ENCODE measurements at regions not wholly inside any gene's neighbourhood (a gene's known extent, or its start where the extent isn't known, plus 50 kb on each side); places are given as distances from the start of the nearest gene placed in this dataset.

- Histone ChIP-seq H3K9ac (ENCODE audit: low read depth, low read length) (no peak overlapping the region), H3K4me1 (ENCODE audit: insufficient read depth, low read length) (no peaks in the 10 kb centered on the region), H3K9me3 (ENCODE audit: control insufficient read depth, insufficient read depth, low read length) (no peaks in the 10 kb centered on the region; the same call in 1 of the 2 replicates), H3K36me3 (ENCODE audit: insufficient read depth, low read length) (no peaks in the 10 kb centered on the region)
Observed at GRCh38 chr12:87290505-87290904, 738.7 kb downstream of the C12orf50 start.

GRCh38 chr12:87283886-87284285 is 745.3 kb downstream of the C12orf50 start:
- Histone ChIP-seq H3K9ac (ENCODE audit: low read depth, low read length) (no peak overlapping the region), H3K9me3 (ENCODE audit: control insufficient read depth, insufficient read depth, low read length) (no peaks in the 10 kb centered on the region; the same call in 1 of the 2 replicates), H3K36me3 (ENCODE audit: insufficient read depth, low read length) (no peaks in the 10 kb centered on the region), H3K4me1 (ENCODE audit: insufficient read depth, low read length) (no peaks in the 10 kb centered on the region)

- no peaks in the 10 kb centered on the region; the same call in 1 of the 2 replicates for H3K9me3 ChIP-seq (ENCODE audit: control insufficient read depth, insufficient read depth, low read length)
- H3K4me1 ChIP-seq (ENCODE audit: insufficient read depth, low read length), result no peaks in the 10 kb centered on the region
- no peaks in the 10 kb centered on the region for H3K36me3 ChIP-seq (ENCODE audit: insufficient read depth, low read length)
- no peak overlapping the region for H3K9ac ChIP-seq (ENCODE audit: low read depth, low read length)
Observed at GRCh38 chr12:87283111-87283510, 746.1 kb downstream of the C12orf50 start.

- H3K4me1 ChIP-seq (ENCODE audit: insufficient read depth, low read length), result no peaks in the 10 kb centered on the region
- no peaks in the 10 kb centered on the region; the same call in 1 of the 2 replicates for H3K9me3 ChIP-seq (ENCODE audit: control insufficient read depth, insufficient read depth, low read length)
- no peaks in the 10 kb centered on the region for H3K36me3 ChIP-seq (ENCODE audit: insufficient read depth, low read length)
- H3K9ac ChIP-seq (ENCODE audit: low read depth, low read length), result no peak overlapping the region
Observed at GRCh38 chr12:87280893-87281292, 748.3 kb downstream of the C12orf50 start.

- Histone ChIP-seq H3K4me1 (ENCODE audit: insufficient read depth, low read length) (no peaks in the 10 kb centered on the region), H3K9me3 (ENCODE audit: control insufficient read depth, insufficient read depth, low read length) (no peaks in the 10 kb centered on the region; the same call in 1 of the 2 replicates), H3K36me3 (ENCODE audit: insufficient read depth, low read length) (no peaks in the 10 kb centered on the region), H3K9ac (ENCODE audit: low read depth, low read length) (no peak overlapping the region)
Observed at GRCh38 chr12:87280356-87280755, 748.8 kb downstream of the C12orf50 start.

- Histone ChIP-seq H3K36me3 (ENCODE audit: insufficient read depth, low read length) (no peaks in the 10 kb centered on the region), H3K4me1 (ENCODE audit: insufficient read depth, low read length) (no peaks in the 10 kb centered on the region), H3K9me3 (ENCODE audit: control insufficient read depth, insufficient read depth, low read length) (no peaks in the 10 kb centered on the region), H3K9ac (ENCODE audit: low read depth, low read length) (no peak overlapping the region)
Observed at GRCh38 chr12:87274594-87275245, 754.5 kb downstream of the C12orf50 start.

GRCh38 chr12:87272851-87273250 is 756.4 kb downstream of the C12orf50 start:
- H3K4me1 ChIP-seq (ENCODE audit: insufficient read depth, low read length), result no peaks in the 10 kb centered on the region
- no peaks in the 10 kb centered on the region for H3K9me3 ChIP-seq (ENCODE audit: control insufficient read depth, insufficient read depth, low read length)
- no peak overlapping the region for H3K9ac ChIP-seq (ENCODE audit: low read depth, low read length)
- no peaks in the 10 kb centered on the region for H3K36me3 ChIP-seq (ENCODE audit: insufficient read depth, low read length)

GRCh38 chr12:87270919-87271318 is 758.3 kb downstream of the C12orf50 start:
- Histone ChIP-seq H3K9me3 (ENCODE audit: control insufficient read depth, insufficient read depth, low read length) (no peaks in the 10 kb centered on the region), H3K4me1 (ENCODE audit: insufficient read depth, low read length) (no peaks in the 10 kb centered on the region), H3K36me3 (ENCODE audit: insufficient read depth, low read length) (no peaks in the 10 kb centered on the region), H3K9ac (ENCODE audit: low read depth, low read length) (no peak overlapping the region)

GRCh38 chr12:87266305-87266704 is 762.9 kb downstream of the C12orf50 start:
- Histone ChIP-seq H3K4me1 (ENCODE audit: insufficient read depth, low read length) (no peaks in the 10 kb centered on the region), H3K36me3 (ENCODE audit: insufficient read depth, low read length) (no peaks in the 10 kb centered on the region), H3K9me3 (ENCODE audit: control insufficient read depth, insufficient read depth, low read length) (no peaks in the 10 kb centered on the region), H3K9ac (ENCODE audit: low read depth, low read length) (no peak overlapping the region)

GRCh38 chr12:87259391-87259790 is 769.8 kb downstream of the C12orf50 start:
- Histone ChIP-seq H3K9me3 (ENCODE audit: control insufficient read depth, insufficient read depth, low read length) (no peaks in the 10 kb centered on the region), H3K4me1 (ENCODE audit: insufficient read depth, low read length) (no peaks in the 10 kb centered on the region), H3K36me3 (ENCODE audit: insufficient read depth, low read length) (no peaks in the 10 kb centered on the region), H3K9ac (ENCODE audit: low read depth, low read length) (no peak overlapping the region)

GRCh38 chr12:87254381-87255030 is 774.7 kb downstream of the C12orf50 start:
- H3K36me3 ChIP-seq (ENCODE audit: insufficient read depth, low read length), result no peaks in the 10 kb centered on the region
- no peak overlapping the region for H3K9ac ChIP-seq (ENCODE audit: low read depth, low read length)
- H3K4me1 ChIP-seq (ENCODE audit: insufficient read depth, low read length), result no peaks in the 10 kb centered on the region
- H3K9me3 ChIP-seq (ENCODE audit: control insufficient read depth, insufficient read depth, low read length), result peaks cover 3% of the 10 kb centered on the region

- Histone ChIP-seq H3K9me3 (ENCODE audit: control insufficient read depth, insufficient read depth, low read length) (peaks cover 3% of the 10 kb centered on the region), H3K9ac (ENCODE audit: low read depth, low read length) (no peak overlapping the region), H3K4me1 (ENCODE audit: insufficient read depth, low read length) (no peaks in the 10 kb centered on the region), H3K36me3 (ENCODE audit: insufficient read depth, low read length) (no peaks in the 10 kb centered on the region)
Observed at GRCh38 chr12:87253157-87253556, 776.0 kb downstream of the C12orf50 start.

GRCh38 chr12:87246726-87247125 is 782.5 kb downstream of the C12orf50 start:
- H3K9ac ChIP-seq (ENCODE audit: low read depth, low read length), result no peak overlapping the region
- H3K9me3 ChIP-seq (ENCODE audit: control insufficient read depth, insufficient read depth, low read length), result no peaks in the 10 kb centered on the region
- no peaks in the 10 kb centered on the region for H3K36me3 ChIP-seq (ENCODE audit: insufficient read depth, low read length)
- no peaks in the 10 kb centered on the region for H3K4me1 ChIP-seq (ENCODE audit: insufficient read depth, low read length)

- Histone ChIP-seq H3K9ac (ENCODE audit: low read depth, low read length) (no peak overlapping the region), H3K9me3 (ENCODE audit: control insufficient read depth, insufficient read depth, low read length) (no peaks in the 10 kb centered on the region), H3K36me3 (ENCODE audit: insufficient read depth, low read length) (no peaks in the 10 kb centered on the region), H3K4me1 (ENCODE audit: insufficient read depth, low read length) (no peaks in the 10 kb centered on the region)
Observed at GRCh38 chr12:87238466-87238865, 790.7 kb downstream of the C12orf50 start.

- H3K9ac ChIP-seq (ENCODE audit: low read depth, low read length), result no peak overlapping the region
- H3K4me1 ChIP-seq (ENCODE audit: insufficient read depth, low read length), result no peaks in the 10 kb centered on the region
- no peaks in the 10 kb centered on the region for H3K36me3 ChIP-seq (ENCODE audit: insufficient read depth, low read length)
- H3K9me3 ChIP-seq (ENCODE audit: control insufficient read depth, insufficient read depth, low read length), result no peaks in the 10 kb centered on the region
Observed at GRCh38 chr12:87234898-87235297, 794.3 kb downstream of the C12orf50 start.

All from ES-I3 (cell line).